CD4-positive, CD25-positive, alpha-beta regulatory T cell (primary cell): ENCODE measurements at regions not wholly inside any gene's neighbourhood (a gene's known extent, or its start where the extent isn't known, plus 50 kb on each side); places are given as distances from the start of the nearest gene placed in this dataset.
A peak's percentile ranks its signal among the peaks of the same experiment; 100 is the strongest.

Experiments
- ATAC-seq, 2 donors: fragments of 150-1000 bp; cut with Tn5 transposase; one replicate each; pipeline ENCODE4 v1.10.0; 2021; ENCODE audit warnings: low read depth in 2 of 2, moderate number of reproducible peaks in 2 of 2, moderate library complexity in 1 of 2
- DNase-seq, 3 donors: peaks; one replicate each; pipeline versions ENCODE4 v3.0.0 to v3.0.0-alpha.2; 2012 to 2022; ENCODE audit warnings: mixed read lengths in 1 of 3
- H3K27ac ChIP-seq: one replicate; pipeline ENCODE4 v1.7.0; 2013; ENCODE audit warnings: mild to moderate bottlenecking, low read length; ENCODE audit not compliant: insufficient read depth, poor library complexity, severe bottlenecking
- H3K27me3 ChIP-seq: one replicate; pipeline ENCODE4 v1.7.0; 2013; ENCODE audit warnings: low read length; ENCODE audit not compliant: control insufficient read depth, insufficient read depth
- H3K36me3 ChIP-seq: one replicate; pipeline ENCODE4 v1.7.0; 2013; ENCODE audit warnings: mild to moderate bottlenecking, low read length, moderate library complexity; ENCODE audit not compliant: control insufficient read depth, insufficient read depth
- H3K4me1 ChIP-seq: 2 replicates; pipeline ENCODE4 v1.7.0; 2013; ENCODE audit warnings: mild to moderate bottlenecking, low read length; ENCODE audit not compliant: insufficient read depth, control insufficient read depth, poor library complexity, severe bottlenecking
- H3K4me3 ChIP-seq: one replicate; pipeline ENCODE4 v1.7.0; 2013; ENCODE audit warnings: low read depth, mild to moderate bottlenecking, low read length, moderate library complexity
- H3K9me3 ChIP-seq, 2 experiments: 1 replicate in 1 of 2; 2 replicates in 1 of 2; pipeline ENCODE4 v1.7.0; 2013; ENCODE audit warnings: low read length in 2 of 2, mild to moderate bottlenecking in 1 of 2, moderate library complexity in 1 of 2; ENCODE audit not compliant: control insufficient read depth in 2 of 2
- H3K27ac Mint-ChIP-seq, 3 donors: one replicate each; pipeline ENCODE4 v1.8.0; 2020 to 2022; ENCODE audit warnings: mild to moderate bottlenecking in 3 of 3, mixed read lengths in 3 of 3, moderate library complexity in 2 of 3
- H3K27me3 Mint-ChIP-seq: one replicate; pipeline ENCODE4 v1.8.0; 2022; ENCODE audit warnings: mild to moderate bottlenecking, mixed read lengths
- H3K36me3 Mint-ChIP-seq: one replicate; pipeline ENCODE4 v1.8.0; 2020; ENCODE audit warnings: mixed read lengths
- H3K4me1 Mint-ChIP-seq, 4 donors: one replicate each; pipeline ENCODE4 v1.8.0; 2020 to 2022; ENCODE audit warnings: mixed read lengths in 4 of 4, mild to moderate bottlenecking in 1 of 4
- H3K4me3 Mint-ChIP-seq, 4 donors: one replicate each; pipeline ENCODE4 v1.8.0; 2020 to 2022; ENCODE audit warnings: mild to moderate bottlenecking in 4 of 4, mixed read lengths in 4 of 4, moderate library complexity in 3 of 4
- H3K9me3 Mint-ChIP-seq, 7 donors: one replicate each; pipeline ENCODE4 v1.8.0; 2020 to 2022; ENCODE audit warnings: mixed read lengths in 7 of 7, mild to moderate bottlenecking in 3 of 7, moderate library complexity in 2 of 7

DNA sequence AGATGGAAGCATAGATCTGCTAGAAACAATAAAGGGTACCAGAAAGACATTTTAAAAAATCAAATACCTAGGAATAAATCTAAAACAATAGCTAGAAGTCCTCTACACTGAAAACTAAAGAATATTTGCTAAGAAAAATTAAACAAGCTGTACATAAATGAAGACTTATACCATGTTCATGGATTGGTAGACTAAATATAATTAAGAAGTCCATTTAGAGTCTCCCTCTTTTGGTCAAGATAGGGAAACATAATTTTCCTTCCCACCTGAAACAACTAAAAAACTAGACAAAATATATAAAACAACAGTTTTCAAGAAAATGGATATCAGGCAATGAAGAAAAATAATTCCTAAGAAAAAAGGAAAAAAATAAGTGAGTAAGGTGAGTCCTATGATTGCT is 120.0 kb upstream of the TAB2 start:
- Histone ChIP-seq H3K9me3 (peaks cover 5 to 9% of the 10 kb centered on the region in 2 experiments), H3K27me3 (no peaks in the 10 kb centered on the region), H3K4me3 (no peak overlapping the region), H3K4me1 (peaks cover 5% of the 10 kb centered on the region), H3K36me3 (no peaks in the 10 kb centered on the region), H3K27ac (no peak overlapping the region)
- Mint-ChIP-seq H3K27ac (peak overlapping the region in 1 of 3 donors; percentile 86), H3K27me3 (no peaks in the 10 kb centered on the region), H3K4me1 (peaks cover 8 to 37% (median 23%) of the 10 kb centered on the region in 4 donors), H3K4me3 (no peak overlapping the region), H3K9me3 (peaks cover 0 to 20% (median 7%) of the 10 kb centered on the region in 7 donors), H3K36me3 (no peaks in the 10 kb centered on the region)
- DNase-seq = no peak
- ATAC-seq = no peak

DNA sequence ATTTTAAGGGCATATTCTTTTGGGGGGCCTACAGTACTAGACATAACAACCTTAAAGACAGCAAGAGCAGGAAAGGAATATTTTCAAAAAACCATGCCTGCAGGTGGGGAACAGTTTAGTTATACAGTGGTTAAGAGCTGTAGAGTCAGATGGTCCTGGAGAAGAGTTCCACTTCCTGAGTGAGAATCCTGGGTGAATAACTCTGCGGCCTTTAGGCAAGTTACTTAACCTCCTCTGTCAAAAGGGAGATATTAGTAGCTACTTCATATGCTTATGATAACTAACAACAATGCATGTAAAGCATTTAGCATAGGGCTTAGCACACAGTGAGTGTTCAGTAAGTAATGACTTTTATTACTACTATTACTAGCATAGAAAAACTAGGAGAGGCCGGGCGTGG is 119.2 kb upstream of the TAB2 start:
- Histone ChIP-seq H3K9me3 (peaks cover 5 to 9% of the 10 kb centered on the region in 2 experiments), H3K27ac (no peak overlapping the region), H3K36me3 (no peaks in the 10 kb centered on the region), H3K27me3 (no peaks in the 10 kb centered on the region), H3K4me3 (no peak overlapping the region), H3K4me1 (peaks cover 12% of the 10 kb centered on the region)
- no peak for ATAC-seq
- DNase-seq = no peak
- peaks cover 14 to 42% (median 30%) of the 10 kb centered on the region in 4 donors for H3K4me1 Mint-ChIP-seq
- peaks cover 0 to 20% (median 7%) of the 10 kb centered on the region in 7 donors for H3K9me3 Mint-ChIP-seq
- peak overlapping the region in 1 of 3 donors; percentile 86 for H3K27ac Mint-ChIP-seq
- no peak overlapping the region for H3K4me3 Mint-ChIP-seq
- no peaks in the 10 kb centered on the region for H3K36me3 Mint-ChIP-seq
- H3K27me3 Mint-ChIP-seq = no peaks in the 10 kb centered on the region

- DNase-seq = no peak
- no peaks in the 10 kb centered on the region for H3K36me3 Mint-ChIP-seq
- Histone ChIP-seq H3K36me3 (no peaks in the 10 kb centered on the region), H3K4me3 (no peak overlapping the region), H3K27ac (no peak overlapping the region), H3K4me1 (peaks cover 18% of the 10 kb centered on the region), H3K9me3 (peaks cover 5 to 9% of the 10 kb centered on the region in 2 experiments), H3K27me3 (no peaks in the 10 kb centered on the region)
- H3K9me3 Mint-ChIP-seq = peaks cover 0 to 24% (median 9%) of the 10 kb centered on the region in 7 donors
- H3K4me1 Mint-ChIP-seq = peaks cover 20 to 38% (median 23%) of the 10 kb centered on the region in 4 donors
- H3K27ac Mint-ChIP-seq = no peak overlapping the region
- no peaks in the 10 kb centered on the region for H3K27me3 Mint-ChIP-seq
- H3K4me3 Mint-ChIP-seq = peak overlapping the region in 2 of 4 donors; percentile 32 to 44
- ATAC-seq = no peak
Measured at GRCh38 chr6:149200282-149200945, 117.1 kb upstream of the TAB2 start.

- no peaks in the 10 kb centered on the region for H3K36me3 Mint-ChIP-seq
- H3K9me3 Mint-ChIP-seq = peaks cover 0 to 24% (median 9%) of the 10 kb centered on the region in 7 donors
- peak overlapping the region in 1 of 4 donors; percentile 18 for H3K4me3 Mint-ChIP-seq
Measured at GRCh38 chr6:149201068-149201655, 116.3 kb upstream of the TAB2 start.

DNA sequence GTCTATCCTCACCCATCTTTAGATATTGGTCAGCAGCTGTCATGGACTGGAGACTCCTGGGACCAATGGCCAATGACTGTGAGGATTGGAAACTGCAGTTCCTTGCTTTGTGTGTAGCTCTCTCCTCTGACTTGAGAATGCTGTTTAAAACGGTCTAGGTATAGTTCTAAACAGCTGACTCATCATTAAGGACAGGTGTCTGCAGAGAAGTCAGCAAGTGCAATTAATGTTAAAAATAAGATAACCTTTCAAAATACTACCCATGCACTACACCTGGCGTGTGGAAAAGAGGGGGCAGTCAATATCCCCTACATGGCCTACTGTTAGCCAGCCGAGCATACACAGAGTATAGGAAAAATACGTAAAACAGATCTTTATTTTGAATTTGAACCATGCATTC is 115.4 kb upstream of the TAB2 start:
- Histone ChIP-seq H3K36me3 (no peaks in the 10 kb centered on the region), H3K9me3 (peaks cover 5 to 9% of the 10 kb centered on the region in 2 experiments), H3K4me1 (peaks cover 18% of the 10 kb centered on the region), H3K27me3 (no peaks in the 10 kb centered on the region), H3K4me3 (no peak overlapping the region), H3K27ac (no peak overlapping the region)
- Mint-ChIP-seq H3K4me3 (peak overlapping the region in 1 of 4 donors; percentile 56), H3K4me1 (peaks cover 22 to 33% (median 23%) of the 10 kb centered on the region in 4 donors), H3K36me3 (no peaks in the 10 kb centered on the region), H3K27ac (peak overlapping the region in 1 of 3 donors; percentile 90), H3K27me3 (no peaks in the 10 kb centered on the region), H3K9me3 (peaks cover 0 to 22% (median 9%) of the 10 kb centered on the region in 7 donors)
- DNase-seq = no peak
- ATAC-seq = no peak

More at GRCh38 chr6:149201068-149201655, 116.3 kb upstream of the TAB2 start:
- H3K27me3 ChIP-seq = no peaks in the 10 kb centered on the region
- peaks cover 22 to 35% (median 23%) of the 10 kb centered on the region in 4 donors for H3K4me1 Mint-ChIP-seq
- DNase-seq (no peak), ATAC-seq (no peak)
- no peak overlapping the region for H3K27ac ChIP-seq
- no peaks in the 10 kb centered on the region for H3K36me3 ChIP-seq
- no peaks in the 10 kb centered on the region for H3K27me3 Mint-ChIP-seq
- peak overlapping the region in 1 of 3 donors; percentile 45 for H3K27ac Mint-ChIP-seq
- peaks cover 5 to 9% of the 10 kb centered on the region in 2 experiments for H3K9me3 ChIP-seq
- no peak overlapping the region for H3K4me3 ChIP-seq
- H3K4me1 ChIP-seq = peaks cover 18% of the 10 kb centered on the region

DNA sequence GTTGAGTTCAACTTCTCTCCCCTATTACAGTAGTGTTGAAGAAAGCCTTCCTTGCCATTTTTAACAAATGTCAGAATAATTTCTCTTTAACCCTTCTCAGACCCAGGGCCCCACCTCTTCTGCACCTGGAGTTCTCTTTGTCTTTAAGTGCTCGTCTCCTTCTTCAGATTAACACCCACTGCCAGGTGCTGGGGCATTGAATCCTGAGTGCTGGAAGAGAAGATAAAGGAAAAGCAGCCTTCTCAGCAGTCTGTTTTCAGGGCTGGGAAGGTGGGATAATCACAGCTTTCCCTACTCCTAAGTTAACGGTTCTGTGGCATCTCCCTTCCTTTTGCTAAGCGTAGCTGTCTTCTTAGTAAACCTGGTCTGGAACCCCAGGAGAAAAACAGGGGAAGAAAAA is 114.6 kb upstream of the TAB2 start:
- DNase-seq = no peak
- Mint-ChIP-seq H3K4me3 (peak overlapping the region in 2 of 4 donors; percentile 56 to 73), H3K36me3 (no peaks in the 10 kb centered on the region), H3K4me1 (peaks cover 23 to 35% (median 23%) of the 10 kb centered on the region in 4 donors), H3K9me3 (peaks cover 0 to 16% (median 5%) of the 10 kb centered on the region in 7 donors), H3K27ac (peak overlapping the region; percentile 90 to 96 (median 90)), H3K27me3 (no peaks in the 10 kb centered on the region)
- peak overlapping the region; percentile 37 for H3K4me3 ChIP-seq
- peak overlapping the region; percentile 52 for H3K27ac ChIP-seq
- H3K4me1 ChIP-seq = peaks cover 18% of the 10 kb centered on the region
- no peaks in the 10 kb centered on the region for H3K36me3 ChIP-seq
- peaks cover 5 to 9% of the 10 kb centered on the region in 2 experiments for H3K9me3 ChIP-seq
- ATAC-seq = no peak
- no peaks in the 10 kb centered on the region for H3K27me3 ChIP-seq

- Histone ChIP-seq H3K9me3 (peaks cover 5 to 9% of the 10 kb centered on the region in 2 experiments), H3K27me3 (no peaks in the 10 kb centered on the region), H3K36me3 (no peaks in the 10 kb centered on the region), H3K27ac (peak overlapping the region; percentile 52), H3K4me1 (peaks cover 18% of the 10 kb centered on the region), H3K4me3 (peak overlapping the region; percentile 37)
- Mint-ChIP-seq H3K4me1 (peaks cover 20 to 37% (median 23%) of the 10 kb centered on the region in 4 donors), H3K4me3 (peak overlapping the region; percentile 52 to 73 (median 61)), H3K9me3 (peaks cover 0 to 15% (median 5%) of the 10 kb centered on the region in 7 donors), H3K36me3 (no peaks in the 10 kb centered on the region), H3K27me3 (no peaks in the 10 kb centered on the region), H3K27ac (peak overlapping the region; percentile 90 to 96 (median 90))
- DNase-seq = peak in 1 of 3 donors; percentile 59
- peak; percentile 60 to 67 for ATAC-seq
Measured at GRCh38 chr6:149203509-149203908, 114.0 kb upstream of the TAB2 start.
